DOHH2 (cell line): ENCODE measurements at regions not wholly inside any gene's neighbourhood (a gene's known extent, or its start where the extent isn't known, plus 50 kb on each side); places are given as distances from the start of the nearest gene placed in this dataset.

Experiments used
- H3F3A ChIP-seq: fragments of 200-600 bp; sonication (generic), shearing (Covaris generic); 2 replicates; pipeline ENCODE4 v1.6.0; 2016; ENCODE audit warnings: antibody characterized with exemption, mild to moderate bottlenecking; ENCODE audit not compliant: control insufficient read depth, insufficient read depth
- H3K27ac ChIP-seq: fragments of 200-600 bp; sonication (generic); 2 replicates; pipeline ENCODE4 v1.5.1; 2014; ENCODE audit warnings: low read depth, mild to moderate bottlenecking, low read length, moderate library complexity
- H3K27me3 ChIP-seq: fragments of 200-600 bp; sonication (generic); 2 replicates; pipeline ENCODE4 v1.6.1; 2014; ENCODE audit warnings: mild to moderate bottlenecking, low read length, mixed read lengths; ENCODE audit not compliant: control insufficient read depth
- H3K36me3 ChIP-seq: fragments of 200-600 bp; sonication (generic); 2 replicates; pipeline ENCODE4 v1.6.1; 2014; ENCODE audit warnings: mild to moderate bottlenecking, low read length, moderate library complexity, mixed read lengths; ENCODE audit not compliant: control insufficient read depth
- H3K4me1 ChIP-seq: fragments of 200-600 bp; sonication (generic); 2 replicates; pipeline ENCODE4 v1.6.1; 2014; ENCODE audit warnings: mild to moderate bottlenecking, low read length, mixed read lengths; ENCODE audit not compliant: control insufficient read depth
- H3K4me2 ChIP-seq: fragments of 200-600 bp; sonication (generic); 2 replicates; pipeline ENCODE4 v1.6.0; 2014; ENCODE audit warnings: mild to moderate bottlenecking, low read length, moderate library complexity
- H3K4me3 ChIP-seq: fragments of 200-600 bp; sonication (generic); 2 replicates; pipeline ENCODE4 v1.5.1; 2014; ENCODE audit warnings: mild to moderate bottlenecking, low read length, mixed read lengths
- H3K79me2 ChIP-seq: fragments of 200-600 bp; sonication (generic); 2 replicates; pipeline ENCODE4 v1.6.1; 2014; ENCODE audit warnings: mild to moderate bottlenecking, low read length, mixed read lengths; ENCODE audit not compliant: control insufficient read depth
- H3K9me2 ChIP-seq: fragments of 200-600 bp; sonication (generic); replicated peaks from 2 replicates; pipeline ENCODE4 v1.6.1; 2014; ENCODE audit warnings: mild to moderate bottlenecking, low read length, mixed read lengths; ENCODE audit not compliant: control insufficient read depth
- H3K9me3 ChIP-seq: fragments of 200-600 bp; sonication (generic); 2 replicates; pipeline ENCODE4 v1.6.1; 2014; ENCODE audit warnings: antibody characterized with exemption, low read length, mixed read lengths; ENCODE audit not compliant: control insufficient read depth, insufficient read depth
- H4K20me1 ChIP-seq: fragments of 200-600 bp; sonication (generic); 2 replicates; pipeline ENCODE4 v1.6.0; 2014; ENCODE audit warnings: low read depth, mild to moderate bottlenecking, antibody characterized with exemption, low read length, moderate library complexity; ENCODE audit not compliant: control insufficient read depth, insufficient read depth
- CTCF ChIP-seq: fragments of 200-600 bp; sonication (generic); IDR thresholded peaks from one replicate; pipeline ENCODE4 v1.5.1; 2014; ENCODE audit warnings: antibody characterized with exemption, mild to moderate bottlenecking, low read depth, low read length; ENCODE audit not compliant: poor library complexity, severe bottlenecking
- EZH2phosphoT487 ChIP-seq: fragments of 200-600 bp; sonication (generic); IDR thresholded peaks from 2 replicates; pipeline ENCODE4 v1.6.1; 2017; ENCODE audit warnings: borderline replicate concordance, mild to moderate bottlenecking, antibody characterized with exemption, low read length, moderate library complexity, mixed read lengths

DNA sequence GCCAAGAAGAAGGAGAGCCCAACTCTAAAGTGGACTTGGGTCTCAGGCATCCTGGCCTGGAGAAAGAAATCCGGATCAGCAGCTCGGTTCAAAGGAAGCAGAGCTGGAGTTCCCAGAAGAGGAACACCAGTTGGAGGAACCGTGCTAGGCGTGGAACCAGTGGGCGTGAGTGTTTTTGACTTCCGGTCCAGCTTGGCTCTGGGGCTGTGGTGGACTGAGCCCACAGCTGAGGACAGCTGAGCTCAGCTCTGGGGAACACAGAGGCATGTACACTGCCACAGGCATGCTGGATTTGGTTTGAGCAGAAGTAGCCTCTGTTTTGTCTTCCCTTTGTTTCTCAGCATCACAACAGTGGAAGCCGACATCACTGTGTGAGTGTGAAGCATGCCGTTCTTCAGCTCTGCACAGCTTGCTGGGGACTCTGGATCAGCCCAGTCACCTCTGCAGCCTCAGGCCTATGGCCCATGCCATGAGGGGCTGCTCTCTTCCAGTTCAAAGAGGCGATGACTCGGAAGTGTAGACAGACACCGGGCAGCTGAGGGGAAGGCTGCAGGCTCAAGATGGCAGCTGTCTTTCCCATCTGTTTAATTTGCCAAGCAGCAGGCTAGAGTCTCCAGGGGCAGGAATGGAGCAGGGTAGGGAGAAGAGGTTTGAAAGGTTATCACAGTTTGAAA is 185.8 kb upstream of the UBE3A start:
- Histone ChIP-seq H3K4me2 (no peak overlapping the region), H3K27me3 (no peaks in the 10 kb centered on the region), H3K9me3 (peaks cover 18% of the 10 kb centered on the region; the same call in 1 of the 2 replicates), H3F3A (no peaks in the 10 kb centered on the region), H3K9me2 (no peaks in the 10 kb centered on the region), H3K4me3 (no peak overlapping the region), H3K27ac (no peak overlapping the region), H3K36me3 (no peaks in the 10 kb centered on the region), H4K20me1 (no peaks in the 10 kb centered on the region), H3K4me1 (no peaks in the 10 kb centered on the region), H3K79me2 (no peaks in the 10 kb centered on the region)
- TF ChIP-seq EZH2phosphoT487 (no peak), CTCF (no peak)

DNA sequence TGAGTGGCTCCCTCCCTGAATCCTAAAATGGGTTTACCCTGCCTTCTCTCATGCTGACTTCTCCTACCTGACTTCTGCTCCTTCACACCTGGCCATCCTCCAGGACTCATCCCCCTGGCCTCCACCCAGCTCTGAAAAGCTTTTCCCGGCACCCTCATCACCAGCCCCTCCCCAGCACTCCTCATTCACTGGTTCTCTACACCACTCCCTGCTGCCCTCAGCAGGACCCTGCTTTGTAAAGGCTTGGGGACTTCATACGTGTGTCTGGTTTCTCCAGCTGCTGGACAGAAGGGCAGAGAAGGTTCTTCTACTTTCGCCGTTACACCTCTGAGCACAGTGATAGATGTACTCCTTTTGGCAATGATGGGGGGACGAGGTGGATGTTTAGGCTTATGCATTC is 184.9 kb upstream of the UBE3A start:
- H3K27ac ChIP-seq: no peak overlapping the region
- no peak for TF ChIP-seq CTCF
- no peak for TF ChIP-seq EZH2phosphoT487
- H3K4me2 ChIP-seq: no peak overlapping the region
- no peaks in the 10 kb centered on the region for H3K36me3 ChIP-seq
- no peak overlapping the region for H3K4me3 ChIP-seq
- H3K4me1 ChIP-seq: no peaks in the 10 kb centered on the region
- H3K27me3 ChIP-seq: no peaks in the 10 kb centered on the region
- H3K9me3 ChIP-seq: peaks cover 26% of the 10 kb centered on the region; the same call in 1 of the 2 replicates
- no peaks in the 10 kb centered on the region for H3F3A ChIP-seq
- no peaks in the 10 kb centered on the region for H4K20me1 ChIP-seq
- H3K9me2 ChIP-seq: no peaks in the 10 kb centered on the region
- H3K79me2 ChIP-seq: no peaks in the 10 kb centered on the region

- no peaks in the 10 kb centered on the region for H3K36me3 ChIP-seq
- H3K9me3 ChIP-seq: peaks cover 31% of the 10 kb centered on the region; the same call in 1 of the 2 replicates
- H3K4me1 ChIP-seq: no peaks in the 10 kb centered on the region
- H3K9me2 ChIP-seq: no peaks in the 10 kb centered on the region
- H3K79me2 ChIP-seq: no peaks in the 10 kb centered on the region
- H3K27ac ChIP-seq: no peak overlapping the region
- no peak for TF ChIP-seq CTCF
- no peak for TF ChIP-seq EZH2phosphoT487
- H3F3A ChIP-seq: no peaks in the 10 kb centered on the region
- H3K4me3 ChIP-seq: no peak overlapping the region
- H3K27me3 ChIP-seq: no peaks in the 10 kb centered on the region
- H3K4me2 ChIP-seq: no peak overlapping the region
- H4K20me1 ChIP-seq: no peaks in the 10 kb centered on the region
Measured at GRCh38 chr15:25620466-25620865, 181.6 kb upstream of the UBE3A start.
